NCI-H2107 treated with DMSO at 0.1 percent for 48 hours (cell line): ENCODE measurements at regions not wholly inside any gene's neighbourhood (a gene's known extent, or its start where the extent isn't known, plus 50 kb on each side); places are given as distances from the start of the nearest gene placed in this dataset.

Source experiments
- DNase-seq: peaks from one replicate; lab custom pipeline; 2025; ENCODE audit not compliant: unreplicated experiment; lab: John Stamatoyannopoulos, UW

- DNase-seq = no peak
Observed at GRCh38 chr7:131624536-131624935, 68.1 kb upstream of the PODXL start.

DNA sequence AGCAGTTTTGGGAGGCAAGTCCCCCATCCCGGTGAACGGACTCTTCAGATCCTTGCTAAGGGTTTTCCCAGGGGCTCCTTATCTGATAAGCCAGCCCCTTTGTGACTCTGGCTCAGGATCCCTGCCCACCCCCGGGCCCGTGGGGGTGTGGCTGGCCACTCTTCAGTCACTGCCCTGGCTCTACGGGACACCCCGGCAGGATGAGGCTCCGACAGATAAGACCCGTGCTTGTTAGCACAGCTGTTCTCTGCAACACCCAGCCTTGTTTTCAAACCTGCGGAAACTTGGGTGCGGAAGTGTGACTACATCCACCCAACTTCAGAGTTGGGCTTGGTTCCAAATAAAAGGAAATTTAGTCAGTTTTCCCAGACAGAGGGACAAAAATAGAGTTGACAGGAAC, 66.7 kb upstream of the PODXL start:
- no peak for DNase-seq

- DNase-seq = no peak
Observed at GRCh38 chr7:131621652-131622051, 65.2 kb upstream of the PODXL start.

DNA sequence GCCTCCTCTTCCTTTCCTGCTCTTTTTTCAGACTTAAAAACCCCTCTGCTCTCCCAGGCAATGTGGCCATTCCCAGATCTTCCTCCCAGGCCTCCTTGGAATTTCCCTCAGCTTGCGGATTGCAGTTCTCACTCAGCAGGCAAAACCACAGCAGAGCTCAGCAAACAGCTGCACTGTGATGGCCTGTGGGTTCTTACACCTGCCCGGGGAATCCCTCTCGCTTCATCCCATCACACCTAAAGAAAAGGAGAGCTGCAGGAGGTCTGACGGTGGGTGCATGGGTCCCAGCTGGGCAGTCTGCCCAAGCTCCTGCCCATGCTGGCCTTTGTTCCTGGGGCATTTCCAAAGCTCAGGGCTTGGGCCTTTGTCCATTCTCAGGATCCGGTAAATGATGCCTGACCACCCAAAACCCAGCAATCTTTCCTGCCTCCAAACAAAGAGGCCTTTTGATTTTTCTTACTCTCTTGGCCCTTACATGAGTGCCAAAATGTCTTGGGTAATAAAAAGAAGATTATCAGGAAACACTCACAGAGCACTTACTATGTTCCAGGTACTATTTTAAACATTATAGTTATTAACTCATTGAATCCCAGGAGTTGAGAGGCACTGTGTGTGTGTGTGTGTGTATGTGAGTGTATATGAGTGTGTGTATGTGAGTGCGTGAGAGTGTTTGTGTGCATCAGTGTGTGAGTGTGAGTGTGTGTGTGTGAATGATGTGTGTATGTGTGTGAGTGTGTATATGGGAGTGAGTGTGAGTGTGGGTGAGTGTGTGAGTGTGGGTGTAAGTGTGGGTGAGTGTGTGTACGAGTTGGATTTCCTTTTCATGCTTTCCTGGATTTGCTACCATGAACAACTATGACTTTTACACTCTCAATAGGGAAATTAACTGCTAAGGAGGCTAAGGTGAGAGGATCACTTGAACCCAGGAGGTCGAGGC, 64.5 kb upstream of the PODXL start:
- DNase-seq = peak; percentile 39

GRCh38 chr7:131619336-131620305, 63.2 kb upstream of the PODXL start:
- no peak for DNase-seq

DNA sequence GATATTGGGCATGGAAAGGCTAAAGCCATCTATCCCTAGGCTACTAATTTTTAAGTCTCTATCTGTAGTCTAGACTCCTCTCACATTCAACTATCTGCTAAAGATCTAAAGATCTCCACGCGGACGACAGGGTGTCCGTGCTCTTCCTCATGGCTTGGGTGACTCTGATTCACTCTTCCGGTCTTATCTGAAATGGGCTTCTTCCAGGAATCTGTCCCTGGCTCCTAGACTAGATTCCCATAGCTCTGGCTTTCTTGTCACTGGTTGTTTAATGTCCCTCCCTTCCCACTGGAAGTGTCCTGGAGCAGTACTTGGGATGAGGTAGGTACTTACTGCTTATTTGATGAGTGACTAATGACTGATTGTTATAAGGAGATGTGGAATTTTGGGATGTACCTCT, 62.0 kb upstream of the PODXL start:
- no peak for DNase-seq

- DNase-seq = no peak
Observed at GRCh38 chr7:131616487-131617200, 60.2 kb upstream of the PODXL start.

DNA sequence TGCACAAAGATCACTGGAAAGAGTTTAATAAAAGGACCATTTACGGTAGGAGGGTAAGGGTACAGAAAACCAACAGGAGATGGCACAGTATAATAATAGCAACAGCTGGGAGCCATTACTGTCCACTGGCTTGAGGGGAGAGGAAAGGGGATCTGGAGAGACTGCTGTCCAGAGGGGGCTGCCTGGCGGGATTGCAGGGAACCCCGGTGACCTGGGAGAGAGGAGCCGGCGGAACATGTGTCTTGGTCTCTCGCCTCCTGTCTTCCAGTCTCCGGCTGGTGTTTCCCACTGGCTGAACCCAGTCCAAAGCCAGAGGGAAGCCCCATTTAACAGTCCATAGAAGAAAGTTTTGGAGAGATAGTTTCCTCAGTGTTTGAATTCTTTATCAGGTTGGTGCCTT, 57.5 kb upstream of the PODXL start:
- no peak for DNase-seq

DNA sequence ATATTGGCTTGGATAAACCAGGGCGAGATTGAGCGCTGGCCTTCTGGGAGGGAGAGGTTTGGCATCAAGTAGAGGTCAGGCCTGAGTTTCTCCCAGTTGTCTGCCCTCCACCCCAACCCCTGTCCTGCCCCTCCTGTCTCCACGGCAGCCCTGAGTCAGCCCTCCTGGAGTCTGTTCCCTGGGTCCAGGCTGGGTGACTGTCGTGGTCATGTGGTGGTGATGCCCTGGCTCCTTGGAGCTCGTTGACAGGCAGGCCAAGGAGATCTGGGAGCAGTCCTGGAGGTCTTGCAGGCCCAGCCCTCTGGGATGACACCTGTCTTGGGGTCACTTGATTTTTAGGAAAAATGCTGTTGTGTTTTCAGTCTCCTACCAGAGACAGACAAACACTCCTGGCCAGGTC, 53.6 kb upstream of the PODXL start:
- no peak for DNase-seq

- no peak for DNase-seq
Observed at GRCh38 chr7:131608116-131608500, 51.7 kb upstream of the PODXL start.

- DNase-seq = no peak
Observed at GRCh38 chr7:131607291-131608115, 51.1 kb upstream of the PODXL start.

- peak; percentile 82 for DNase-seq
Observed at GRCh38 chr7:131606346-131607290, 50.2 kb upstream of the PODXL start.
